ENCODE measurements at regions not wholly inside any gene's neighbourhood (a gene's known extent, or its start where the extent isn't known, plus 50 kb on each side); places are given as distances from the start of the nearest gene placed in this dataset.
"Not testable (repeated sequence)": the region's sequence is repeated elsewhere in the genome, so short reads cannot be mapped to it uniquely, and the experiment has no call there.

GRCh38 chr20:47440857-47441773 is 60.6 kb upstream of the NCOA3 start:
- intact Hi-C loops (cut with micrococcal nuclease): no loop called here

- intact Hi-C loops (cut with micrococcal nuclease): no loop called here
Measured at GRCh38 chr20:47441774-47442150, 59.9 kb upstream of the NCOA3 start.

GRCh38 chr20:47443060-47443459 is 58.6 kb upstream of the NCOA3 start:
- intact Hi-C loops (cut with micrococcal nuclease): not testable (repeated sequence)

- intact Hi-C loops (cut with micrococcal nuclease): no loop called here
Measured at GRCh38 chr20:47444584-47444983, 57.1 kb upstream of the NCOA3 start.

GRCh38 chr20:47445291-47445690 is 56.4 kb upstream of the NCOA3 start:
- intact Hi-C loops (cut with micrococcal nuclease): no loop called here

GRCh38 chr20:47447350-47448296 is 54.1 kb upstream of the NCOA3 start:
- intact Hi-C loops (cut with micrococcal nuclease): not testable (repeated sequence)

- intact Hi-C loops (cut with micrococcal nuclease): no loop called here
Measured at GRCh38 chr20:47448429-47448828, 53.3 kb upstream of the NCOA3 start.

- intact Hi-C loops (cut with micrococcal nuclease): loop anchor here (5.0 kb wide), 1 partner anchor 34 kb away; no protein-coding TSS in a partner anchor
Measured at GRCh38 chr20:47451602-47451904, 50.1 kb upstream of the NCOA3 start.

All from T-helper 2 cell treated with Interferon-gamma antibody and Interleukin-4, amounts not matched to agents 100 ng/mL and 5 ng/mL, for 36 hours (primary cell).